A673 (cell line): ENCODE measurements at regions not wholly inside any gene's neighbourhood (a gene's known extent, or its start where the extent isn't known, plus 50 kb on each side); places are given as distances from the start of the nearest gene placed in this dataset.

Experiments
- BruUV-seq: library from RNA; stranded (reverse); fragments of 400-500 nt; replicated peaks from 2 replicates; lab custom pipeline; 2021; lab: Mats Ljungman, UMichigan
- CTCF ChIA-PET: fragments of 300-600 bp; sonication (Branson Sonifier 250); formaldehyde crosslinking; loops from one replicate; lab custom pipeline; 2022; ENCODE audit warnings: antibody characterized with exemption; lab: Charles Lee
- POLR2A ChIA-PET: fragments of 300-600 bp; sonication (Branson Sonifier 250); formaldehyde crosslinking; loops from one replicate; lab custom pipeline; 2022; ENCODE audit warnings: antibody characterized with exemption; ENCODE audit not compliant: low non-redundant PET; lab: Charles Lee
- DNase-seq: peaks from one replicate; pipeline ENCODE4 v3.0.0-alpha.2; 2015; ENCODE audit warnings: low spot score
- H3K27ac ChIP-seq: fragments of 200-600 bp; sonication (generic); 2 replicates; pipeline ENCODE4 v1.5.1; 2016; ENCODE audit warnings: mixed run types, low read depth, mild to moderate bottlenecking, mixed read lengths, antibody characterized with exemption, low read length; ENCODE audit not compliant: poor library complexity, severe bottlenecking
- H3K27me3 ChIP-seq: fragments of 200-600 bp; sonication (generic); replicated peaks from 2 replicates; pipeline ENCODE4 v1.6.1; 2017; ENCODE audit warnings: mixed run types, low read depth, mild to moderate bottlenecking, mixed read lengths, antibody characterized with exemption, low read length; ENCODE audit not compliant: insufficient read depth, poor library complexity
- H3K36me3 ChIP-seq: fragments of 200-600 bp; sonication (generic); 2 replicates; pipeline ENCODE4 v1.6.1; 2016; ENCODE audit warnings: mixed run types, mild to moderate bottlenecking, mixed read lengths, antibody characterized with exemption, low read length; ENCODE audit not compliant: insufficient read depth, poor library complexity, severe bottlenecking
- H3K4me1 ChIP-seq: fragments of 200-600 bp; sonication (generic); 2 replicates; pipeline ENCODE4 v1.6.1; 2017; ENCODE audit warnings: mixed run types, mild to moderate bottlenecking, mixed read lengths, antibody characterized with exemption, low read length; ENCODE audit not compliant: insufficient read depth, poor library complexity, severe bottlenecking
- H3K4me3 ChIP-seq: fragments of 200-600 bp; sonication (generic); 2 replicates; pipeline ENCODE4 v1.5.1; 2016; ENCODE audit warnings: low read depth, mixed run types, mild to moderate bottlenecking, mixed read lengths, low read length; ENCODE audit not compliant: poor library complexity, severe bottlenecking
- H3K9me3 ChIP-seq: fragments of 200-600 bp; sonication (generic); 2 replicates; pipeline ENCODE4 v1.6.1; 2016; ENCODE audit warnings: mixed run types, low read depth, mild to moderate bottlenecking, mixed read lengths, antibody characterized with exemption, low read length; ENCODE audit not compliant: poor library complexity, severe bottlenecking
- EZH2 ChIP-seq: fragments of 200-600 bp; sonication (generic); IDR thresholded peaks from 2 replicates; pipeline ENCODE4 v1.6.1; 2017; ENCODE audit warnings: borderline replicate concordance, low read depth, mild to moderate bottlenecking, mixed read lengths, antibody characterized with exemption, low read length; ENCODE audit not compliant: poor library complexity, severe bottlenecking
- intact Hi-C: fragments of 100-400 bp; cut with micrococcal nuclease; formaldehyde crosslinking; loops from one replicate; pipeline ENCODE4 v1.10.0; 2022; ENCODE audit not compliant: unreplicated experiment
- TF ChIP-seq, protein P1 (sequence below): fragments of 300-800, 200-600 bp; sonication (generic); conservative IDR thresholded peaks from 2 replicates; pipeline ENCODE4 v1.5.1; 2017; ENCODE audit warnings: low read depth, mild to moderate bottlenecking, antibody characterized with exemption, low read length, moderate library complexity, mixed read lengths

DNA sequence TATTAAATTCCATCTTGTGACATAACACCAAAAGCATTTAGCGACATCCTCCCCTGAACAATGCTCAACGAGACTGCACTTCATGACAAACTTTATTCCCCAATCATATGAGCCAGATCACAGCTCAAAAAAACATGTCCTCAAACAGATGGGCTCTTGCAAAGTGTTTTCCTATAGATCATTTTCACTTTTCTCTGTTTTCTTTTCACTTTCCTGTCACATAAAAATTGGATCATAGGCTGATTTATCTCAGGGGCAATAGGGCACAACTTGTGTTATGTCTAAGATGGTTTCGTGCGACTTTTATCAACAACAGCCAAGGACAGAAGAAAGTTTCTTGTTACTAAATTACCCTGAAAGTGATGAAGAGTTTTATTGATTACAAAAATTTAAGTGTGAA is 206.1 kb downstream of the WDR11 start:
- DNase-seq: no peak
- Histone ChIP-seq H3K9me3 (no peaks in the 10 kb centered on the region), H3K4me3 (no peak overlapping the region), H3K36me3 (no peaks in the 10 kb centered on the region), H3K27me3 (no peaks in the 10 kb centered on the region), H3K27ac (peak overlapping the region; percentile 12), H3K4me1 (peaks cover 27% of the 10 kb centered on the region)
- intact Hi-C loops: no loop called here
- BruUV-seq: no TSS peak
- TF ChIP-seq, protein P1, sequence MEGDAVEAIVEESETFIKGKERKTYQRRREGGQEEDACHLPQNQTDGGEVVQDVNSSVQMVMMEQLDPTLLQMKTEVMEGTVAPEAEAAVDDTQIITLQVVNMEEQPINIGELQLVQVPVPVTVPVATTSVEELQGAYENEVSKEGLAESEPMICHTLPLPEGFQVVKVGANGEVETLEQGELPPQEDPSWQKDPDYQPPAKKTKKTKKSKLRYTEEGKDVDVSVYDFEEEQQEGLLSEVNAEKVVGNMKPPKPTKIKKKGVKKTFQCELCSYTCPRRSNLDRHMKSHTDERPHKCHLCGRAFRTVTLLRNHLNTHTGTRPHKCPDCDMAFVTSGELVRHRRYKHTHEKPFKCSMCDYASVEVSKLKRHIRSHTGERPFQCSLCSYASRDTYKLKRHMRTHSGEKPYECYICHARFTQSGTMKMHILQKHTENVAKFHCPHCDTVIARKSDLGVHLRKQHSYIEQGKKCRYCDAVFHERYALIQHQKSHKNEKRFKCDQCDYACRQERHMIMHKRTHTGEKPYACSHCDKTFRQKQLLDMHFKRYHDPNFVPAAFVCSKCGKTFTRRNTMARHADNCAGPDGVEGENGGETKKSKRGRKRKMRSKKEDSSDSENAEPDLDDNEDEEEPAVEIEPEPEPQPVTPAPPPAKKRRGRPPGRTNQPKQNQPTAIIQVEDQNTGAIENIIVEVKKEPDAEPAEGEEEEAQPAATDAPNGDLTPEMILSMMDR: no peak
- TF ChIP-seq EZH2: no peak
- POLR2A ChIA-PET: no interaction called here
- CTCF ChIA-PET: no interaction called here

- ChIA-PET POLR2A (interaction anchor here (0.7 kb wide), 1 partner anchor 336 kb away, joined by 6 read pairs; no protein-coding TSS in a partner anchor), CTCF (no interaction called here)
- Histone ChIP-seq H3K9me3 (no peaks in the 10 kb centered on the region), H3K27me3 (no peaks in the 10 kb centered on the region), H3K36me3 (no peaks in the 10 kb centered on the region), H3K4me1 (peaks cover 27% of the 10 kb centered on the region), H3K4me3 (no peak overlapping the region), H3K27ac (no peak overlapping the region)
- DNase-seq: peak; percentile 88
- intact Hi-C loops: no loop called here
- TF ChIP-seq EZH2: no peak
- TF ChIP-seq, protein P1: no peak
- no TSS peak for BruUV-seq
Measured at GRCh38 chr10:121058082-121058481, 206.9 kb downstream of the WDR11 start.

DNA sequence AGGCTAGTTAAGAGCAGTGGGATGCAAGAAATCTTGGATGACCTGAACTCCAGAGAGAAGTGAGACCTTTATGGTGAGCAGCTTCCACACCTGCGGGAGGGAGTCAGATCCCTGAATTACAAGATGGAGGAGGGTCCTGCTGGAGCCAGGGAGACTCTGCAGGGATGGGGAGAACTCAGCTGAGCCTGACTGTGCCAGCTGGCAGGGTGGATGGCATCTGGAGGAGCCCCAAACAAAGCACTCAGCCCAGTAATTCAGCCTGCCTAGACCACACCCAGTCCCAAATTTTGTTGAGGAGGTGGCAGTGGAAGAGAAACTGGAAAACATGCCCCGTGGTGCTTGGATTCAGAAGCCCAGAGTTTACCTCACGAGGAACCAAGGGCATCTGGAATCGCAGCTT is 208.2 kb downstream of the WDR11 start:
- Histone ChIP-seq H3K4me1 (peaks cover 27% of the 10 kb centered on the region), H3K4me3 (no peak overlapping the region), H3K9me3 (no peaks in the 10 kb centered on the region), H3K36me3 (no peaks in the 10 kb centered on the region), H3K27me3 (no peaks in the 10 kb centered on the region), H3K27ac (no peak overlapping the region)
- intact Hi-C loops: no loop called here
- POLR2A ChIA-PET: no interaction called here
- no peak for DNase-seq
- BruUV-seq: no TSS peak
- CTCF ChIA-PET: no interaction called here
- TF ChIP-seq EZH2: no peak
- TF ChIP-seq, protein P1: no peak
